ENCODE measurements at regions not wholly inside any gene's neighbourhood (a gene's known extent, or its start where the extent isn't known, plus 50 kb on each side); places are given as distances from the start of the nearest gene placed in this dataset.

GRCh38 chr14:46197856-46198255 lies 453.7 kb downstream of the RPL10L start (continued):
- no peak for TF ChIP-seq CBFB (CRISPR knock-in tag; IDR thresholded peaks at IDR 0.05; ENCODE audit: low read depth)
- TF ChIP-seq TCF7 (CRISPR knock-in tag; IDR thresholded peaks at IDR 0.05; ENCODE audit: low read depth), result no peak
- TF ChIP-seq KAT7 (CRISPR knock-in tag; IDR thresholded peaks at IDR 0.05; ENCODE audit: borderline replicate concordance), result no peak
- no peak for TF ChIP-seq GRHL2 (CRISPR knock-in tag; IDR thresholded peaks at IDR 0.05; ENCODE audit: insufficient replicate concordance, severe bottlenecking)
- no peak for TF ChIP-seq ZNF512 (CRISPR knock-in tag; IDR thresholded peaks at IDR 0.05; ENCODE audit: borderline replicate concordance)
- no peak for TF ChIP-seq ATF1 (CRISPR knock-in tag; IDR thresholded peaks at IDR 0.05)
- TF ChIP-seq ZNF671 (CRISPR knock-in tag; IDR thresholded peaks at IDR 0.05), result no peak
- TF ChIP-seq CREM (CRISPR knock-in tag; IDR thresholded peaks at IDR 0.05), result no peak
- no peak for TF ChIP-seq HMGA2 (CRISPR knock-in tag; IDR thresholded peaks at IDR 0.05)
- TF ChIP-seq E2F1 (CRISPR knock-in tag; IDR thresholded peaks at IDR 0.05), result no peak
- no peak for TF ChIP-seq ZBTB43 (CRISPR knock-in tag; IDR thresholded peaks at IDR 0.05)
- TF ChIP-seq ZNF532 (CRISPR knock-in tag; IDR thresholded peaks at IDR 0.05; ENCODE audit: borderline replicate concordance), result no peak
- TF ChIP-seq E2F4 (CRISPR knock-in tag; IDR thresholded peaks at IDR 0.05; ENCODE audit: borderline replicate concordance, low read depth), result no peak
